Epidermal melanocyte (primary cell): ENCODE measurements at regions not wholly inside any gene's neighbourhood (a gene's known extent, or its start where the extent isn't known, plus 50 kb on each side); places are given as distances from the start of the nearest gene placed in this dataset.
"Not testable (repeated sequence)": the region's sequence is repeated elsewhere in the genome, so short reads cannot be mapped to it uniquely, and the experiment has no call there.

Experiments
- DNase-seq: peaks from one replicate; pipeline ENCODE4 v3.0.0; 2011; ENCODE audit warnings: low spot score; ENCODE audit not compliant: insufficient read length

DNA sequence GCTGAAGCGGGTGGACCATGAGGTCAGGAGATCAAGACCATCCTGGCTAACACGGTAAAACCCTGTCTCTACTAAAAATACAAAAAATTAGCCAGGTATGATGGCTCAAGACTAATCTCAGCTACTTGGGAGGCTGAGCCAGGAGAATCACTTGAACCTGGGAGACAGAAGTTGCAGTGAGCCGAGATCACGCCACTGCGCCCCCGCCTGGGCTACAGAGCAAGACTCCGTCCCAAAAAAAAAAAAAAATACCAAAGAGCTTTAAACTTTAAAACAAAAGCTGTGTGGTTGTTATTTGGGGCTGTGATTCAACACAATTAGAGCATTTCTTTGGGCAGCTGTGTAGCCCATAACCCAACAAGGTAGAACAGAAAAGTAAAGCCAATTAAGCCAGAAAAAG, 259.9 kb downstream of the GALC start:
- DNase-seq = not testable (repeated sequence)

DNA sequence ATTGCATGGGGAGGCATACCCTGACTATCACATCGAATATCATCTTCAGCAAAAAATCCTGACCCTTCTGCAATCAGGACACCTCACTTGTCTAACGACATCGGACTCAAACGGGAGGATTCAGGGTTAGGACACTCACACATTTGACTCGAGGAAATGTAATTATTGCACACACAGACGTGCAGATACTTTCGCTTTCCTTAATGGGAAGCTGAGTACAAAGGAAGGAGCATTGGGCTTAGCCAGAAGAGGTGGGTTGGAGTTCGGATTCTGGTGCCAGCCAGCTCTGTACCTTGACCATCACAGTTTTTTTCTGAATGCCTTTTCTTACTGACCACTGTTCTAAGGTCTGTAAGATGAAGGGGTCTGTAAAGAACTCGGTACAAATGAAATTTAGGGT, 260.4 kb downstream of the GALC start:
- DNase-seq = no peak

DNA sequence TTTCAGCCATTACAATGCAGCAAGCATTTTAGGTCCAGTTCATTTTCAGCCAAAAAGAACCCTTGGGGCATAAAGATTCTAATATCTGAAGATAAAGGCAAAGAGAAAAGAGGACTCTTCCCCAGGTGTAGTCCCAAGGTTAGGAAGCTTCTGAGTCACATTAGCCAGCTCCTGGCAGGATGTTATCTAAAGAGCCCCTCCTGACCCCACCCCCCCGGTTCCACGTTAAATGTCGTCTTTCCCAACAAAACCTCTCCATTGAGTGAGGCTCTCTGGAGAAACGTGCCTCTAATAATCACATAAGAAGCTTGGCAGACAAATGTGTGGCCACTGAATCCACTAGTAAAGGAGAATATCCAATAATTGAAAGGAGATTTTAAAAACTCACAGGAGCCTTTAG, 267.7 kb downstream of the GALC start:
- DNase-seq = no peak

DNA sequence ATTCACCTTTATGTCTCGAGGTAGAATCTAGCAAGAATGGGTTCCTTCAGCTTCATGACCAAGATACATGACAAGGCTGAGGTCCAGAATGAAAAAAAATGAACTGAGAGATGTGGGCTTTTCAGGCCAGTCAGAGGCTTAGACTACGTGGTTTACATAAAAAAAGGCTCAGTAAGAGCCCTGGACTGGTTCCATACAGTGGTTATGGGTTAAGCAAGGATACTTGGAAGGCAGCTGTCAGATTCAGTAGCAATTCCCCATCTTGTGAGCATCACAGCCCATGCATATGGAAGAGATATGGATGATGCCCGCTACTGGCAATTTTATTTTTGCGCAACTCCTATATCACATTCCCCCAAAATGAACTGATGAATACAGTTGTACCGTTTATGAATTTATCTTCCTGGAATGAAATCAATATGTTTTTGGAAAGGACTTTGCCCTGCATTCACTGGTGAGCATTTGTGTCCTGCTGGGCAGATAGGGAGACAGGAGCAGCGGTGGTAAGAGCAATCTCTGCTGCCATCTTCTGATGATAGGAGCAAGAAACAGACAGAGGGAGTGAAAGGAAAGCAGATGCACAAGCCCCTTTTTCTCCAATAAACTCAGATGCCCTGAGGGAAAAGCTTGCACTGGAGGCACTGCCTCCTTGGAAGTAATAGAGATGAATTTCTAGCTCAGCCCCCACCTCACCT, 280.4 kb downstream of the GALC start:
- no peak for DNase-seq

DNA sequence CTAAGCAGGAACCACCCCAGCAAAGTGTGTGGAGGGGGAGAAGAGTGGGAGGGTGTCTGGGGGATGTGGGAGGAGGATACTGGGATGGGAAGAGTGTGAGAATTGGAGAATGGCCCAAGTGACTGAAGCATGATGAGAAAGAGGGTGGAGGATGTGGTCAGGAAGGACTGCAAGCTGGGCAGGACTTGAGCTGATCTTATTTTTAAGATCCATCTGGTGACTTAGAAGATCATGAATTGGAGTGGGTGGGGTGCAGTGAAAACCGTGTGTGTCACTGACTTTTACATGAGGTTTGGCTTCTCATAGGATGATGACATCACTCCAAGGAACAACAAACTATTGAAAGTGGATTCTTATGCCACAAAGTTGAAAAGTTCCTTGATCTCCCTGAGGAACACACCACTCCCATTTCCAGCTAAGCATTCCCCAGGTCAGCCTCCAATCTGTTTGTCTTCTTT, 287.5 kb downstream of the GALC start:
- no peak for DNase-seq

DNA sequence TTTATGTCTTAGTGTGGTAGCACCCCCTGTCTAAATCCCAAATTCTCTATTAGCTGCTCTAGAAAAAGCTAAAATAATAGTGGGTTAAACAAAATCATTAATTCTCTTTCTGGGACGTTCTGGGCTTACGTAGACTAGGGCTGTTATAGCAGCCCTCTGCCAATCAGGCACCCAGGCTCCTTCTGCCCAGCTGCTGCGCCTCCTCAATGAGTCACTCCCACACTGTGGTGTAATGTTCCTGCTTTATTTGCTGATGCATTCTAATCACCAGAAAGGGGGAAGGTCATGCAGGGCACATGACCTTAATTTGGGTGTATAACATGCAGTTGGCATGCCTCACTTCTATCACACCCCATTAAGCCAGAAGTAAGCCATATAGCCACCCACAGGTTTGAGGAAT, 294.5 kb downstream of the GALC start:
- no peak for DNase-seq

DNA sequence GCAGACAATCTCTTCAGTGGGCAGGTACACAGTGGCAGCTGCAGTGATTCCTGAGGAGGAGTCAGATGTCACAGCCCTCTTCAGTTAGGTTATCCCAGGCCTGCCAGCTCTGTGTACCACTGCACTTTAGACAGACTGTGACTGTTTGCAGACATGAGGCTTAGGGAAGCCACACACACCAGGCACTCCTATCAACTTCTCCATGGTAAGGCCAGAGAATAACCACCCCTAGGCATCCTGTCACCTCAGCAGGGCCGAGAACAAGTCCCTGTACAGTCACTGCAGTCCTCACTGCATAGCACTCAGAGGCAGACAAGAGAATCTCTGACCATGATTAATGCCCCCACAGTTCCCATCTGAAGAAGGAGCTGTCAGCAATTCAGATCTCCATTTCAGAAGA, 296.5 kb downstream of the GALC start:
- DNase-seq = no peak

DNA sequence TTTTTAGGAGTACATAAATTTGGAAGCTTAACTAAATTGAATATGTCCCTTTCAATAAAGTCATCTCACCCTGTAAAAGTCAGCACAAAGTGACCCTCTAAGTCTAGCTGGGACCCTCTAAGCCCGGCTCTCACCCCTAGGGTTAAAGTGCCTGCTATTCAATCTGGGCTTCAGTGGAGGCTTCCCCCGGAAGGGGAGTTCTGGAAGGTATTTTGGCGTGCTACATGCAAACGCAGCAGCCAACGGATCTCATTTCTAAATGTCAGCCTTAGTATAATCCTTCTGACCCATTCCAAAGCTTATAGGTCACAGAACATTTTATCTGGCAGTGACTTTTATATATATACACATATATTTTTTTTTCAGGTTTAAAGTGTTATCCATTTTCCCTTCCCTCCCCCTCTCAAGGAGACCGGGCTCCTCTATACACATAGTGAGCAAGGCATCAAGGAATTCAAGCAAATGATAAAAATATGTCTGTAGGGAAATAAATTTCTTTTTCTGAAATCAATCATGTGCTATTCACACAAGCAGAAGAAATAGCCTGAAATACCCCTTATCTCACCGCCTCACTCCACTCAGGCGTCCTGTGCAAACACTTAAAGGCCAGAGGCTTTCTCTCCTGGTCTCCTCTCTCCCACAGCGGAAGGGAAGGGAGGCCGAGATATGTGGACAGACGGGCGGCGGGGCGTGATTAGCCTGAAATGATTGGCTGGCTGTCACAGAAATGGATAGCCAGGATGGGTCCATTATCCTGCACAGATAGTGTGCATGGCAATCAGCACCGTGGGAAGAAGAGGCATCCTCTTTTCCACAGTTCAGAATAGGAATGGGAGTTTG, 301.7 kb downstream of the GALC start:
- no peak for DNase-seq

DNA sequence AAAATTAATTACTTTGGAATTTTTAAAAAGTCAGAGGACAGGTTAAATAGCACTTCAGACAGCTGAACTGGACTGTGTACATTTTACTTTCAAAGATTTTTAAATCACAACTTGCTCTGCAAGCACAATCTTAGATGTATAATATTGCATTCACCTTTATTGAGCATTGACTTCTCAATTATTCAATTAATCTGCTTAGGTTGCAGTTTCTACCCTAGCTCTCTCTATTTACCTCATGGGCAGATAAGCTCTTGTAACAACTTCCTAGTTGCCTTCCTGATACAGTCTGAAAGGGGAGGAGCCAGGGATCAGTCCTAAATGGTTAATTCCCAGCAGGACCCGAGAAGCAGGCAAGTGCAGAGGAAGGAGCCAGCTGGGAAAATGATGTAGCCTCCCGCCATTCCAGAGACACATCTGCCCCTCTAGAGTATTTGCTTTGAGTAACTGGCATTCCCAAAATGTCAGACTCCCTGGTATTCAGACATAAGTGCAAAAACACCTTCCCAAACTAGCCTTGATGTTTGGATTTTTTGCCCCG, 302.8 kb downstream of the GALC start:
- DNase-seq = no peak

DNA sequence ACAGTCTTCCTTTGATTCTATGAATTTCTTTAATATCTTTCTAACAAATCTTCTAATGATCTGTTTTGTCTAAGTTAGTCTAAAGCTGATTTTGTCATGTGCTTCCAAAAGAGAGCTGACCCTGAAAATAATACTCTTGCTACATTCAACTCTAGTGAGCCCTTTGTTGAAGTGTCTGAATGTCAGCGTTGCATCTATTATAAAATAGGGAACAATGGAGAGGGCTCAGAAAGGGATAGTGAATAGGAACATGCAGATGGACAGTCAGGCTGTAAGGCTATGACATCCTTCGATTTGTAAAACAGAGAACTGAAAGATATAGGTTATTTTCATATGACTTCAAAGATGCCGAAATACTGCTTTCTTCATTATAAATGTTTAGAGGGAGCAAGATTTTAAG, 304.5 kb downstream of the GALC start:
- no peak for DNase-seq

DNA sequence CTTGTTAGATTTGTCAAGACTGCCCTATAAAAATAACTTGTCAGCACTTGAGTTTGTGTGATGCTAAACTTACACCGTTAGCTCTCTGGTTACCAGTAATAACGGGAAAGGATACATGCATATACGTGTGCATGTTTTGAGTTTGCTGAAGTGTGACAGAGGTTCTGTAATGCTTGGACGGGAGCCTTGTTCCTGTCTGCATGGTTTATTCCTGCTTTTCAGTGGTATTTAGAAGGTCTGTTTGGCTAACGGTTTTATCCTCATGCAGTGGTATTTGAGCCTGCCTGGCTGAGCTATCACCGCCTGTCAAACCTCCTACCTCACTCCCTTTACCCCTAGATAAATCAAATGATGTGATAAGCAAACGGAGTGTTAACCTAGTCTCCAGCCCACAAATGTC, 305.6 kb downstream of the GALC start:
- no peak for DNase-seq

DNA sequence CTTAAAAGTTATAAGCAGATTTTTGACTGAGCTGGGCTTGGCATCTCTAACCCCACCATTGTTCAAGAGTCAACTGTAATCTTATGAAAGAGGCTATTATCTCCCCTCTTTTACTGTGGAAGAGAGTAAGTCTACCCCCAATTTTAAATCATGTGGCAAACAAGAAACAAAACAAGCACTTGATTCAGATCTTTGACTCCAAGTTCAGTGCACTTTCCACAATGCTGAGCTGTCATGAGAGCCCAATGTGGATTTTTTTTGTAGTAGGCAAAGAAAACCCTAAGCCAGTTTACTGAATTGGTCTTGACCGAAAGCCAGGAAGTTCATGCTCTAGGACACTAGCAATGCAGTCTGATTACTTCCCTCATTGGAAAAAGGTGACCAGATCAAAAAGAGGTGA, 306.2 kb downstream of the GALC start:
- peak; percentile 27 for DNase-seq

DNA sequence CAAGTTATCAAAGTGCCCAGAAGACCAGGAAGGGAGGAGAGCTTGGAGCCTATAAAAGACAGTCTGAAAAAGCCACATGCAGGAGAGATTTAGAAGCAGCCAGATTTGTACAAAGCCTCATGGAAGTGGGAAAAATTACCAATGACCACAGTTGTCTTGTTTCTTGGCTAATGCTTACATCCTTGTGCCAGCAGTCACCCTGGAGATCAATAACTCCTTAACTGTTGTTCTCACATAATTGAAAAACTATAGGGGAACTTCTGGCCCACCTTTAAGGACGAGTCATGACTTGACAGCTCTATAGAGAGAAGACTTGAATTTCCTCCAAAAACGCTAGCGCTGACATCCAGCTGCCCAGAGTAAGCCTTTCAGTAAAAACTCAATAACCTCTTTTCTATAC, 313.1 kb downstream of the GALC start:
- no peak for DNase-seq

DNA sequence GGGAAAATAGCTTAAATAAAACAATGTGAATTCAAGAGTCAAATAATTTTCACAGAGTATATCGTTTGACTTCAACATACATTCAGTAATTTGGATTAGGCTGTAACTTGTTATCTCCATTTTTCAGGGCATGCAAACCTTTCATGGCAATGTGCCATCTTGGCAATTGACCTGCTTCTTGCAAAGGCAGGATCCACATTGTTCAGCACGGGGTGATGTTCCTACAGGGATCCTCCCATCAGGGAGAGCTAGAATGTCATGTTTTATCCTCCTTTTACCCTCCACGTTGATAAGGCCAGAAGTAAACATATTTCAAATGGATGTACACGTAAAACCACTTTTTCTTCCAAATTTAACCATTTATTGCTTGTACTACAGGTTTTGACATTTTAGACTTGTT, 314.4 kb downstream of the GALC start:
- DNase-seq = no peak

DNA sequence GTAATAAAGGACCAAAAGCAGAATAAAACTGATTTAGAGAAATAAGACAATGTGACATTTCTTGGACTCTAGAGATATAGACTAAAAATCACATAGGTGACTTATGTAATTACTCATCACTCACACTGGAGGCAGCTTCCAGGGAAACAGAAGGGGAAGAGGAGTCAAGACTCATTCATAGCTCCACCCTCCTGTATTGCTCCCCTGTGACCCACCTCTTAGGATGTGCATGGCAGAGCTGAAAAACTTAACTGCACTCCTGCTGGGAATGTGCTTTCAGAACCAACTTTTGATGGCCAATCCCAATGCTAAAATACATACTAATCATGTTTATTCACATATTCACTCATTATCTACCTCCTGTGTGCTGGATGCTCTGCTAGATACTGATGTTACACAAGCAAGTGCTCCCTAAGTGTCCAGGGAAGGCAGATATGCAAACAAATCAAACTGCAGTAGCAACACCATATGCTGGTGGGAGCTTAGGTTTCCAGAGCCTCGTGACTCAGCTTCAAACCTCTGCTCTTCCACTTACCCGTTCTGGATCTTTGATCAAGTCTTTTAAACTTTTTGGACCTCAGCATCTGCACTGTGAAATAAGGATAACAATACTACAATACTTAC, 316.1 kb downstream of the GALC start:
- DNase-seq = no peak

DNA sequence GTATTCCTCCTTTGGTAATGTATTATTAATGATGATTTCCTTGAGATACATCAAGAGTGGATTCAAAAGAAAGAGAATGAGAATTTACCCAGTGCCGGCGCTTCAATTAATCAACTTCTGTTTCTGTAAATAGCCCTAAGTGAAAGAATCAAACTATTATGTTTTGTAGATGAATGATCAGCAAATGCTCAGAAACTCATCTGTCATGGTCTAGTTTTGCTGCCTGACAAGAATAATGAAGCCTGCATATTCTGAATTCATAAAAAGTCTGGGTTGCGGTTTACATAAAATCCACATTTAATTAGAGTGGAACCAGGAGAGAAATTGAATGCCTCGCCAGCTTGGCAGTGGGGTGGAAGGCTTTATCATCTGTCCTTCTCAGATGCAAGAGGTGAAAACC, 325.3 kb downstream of the GALC start:
- DNase-seq = no peak

DNA sequence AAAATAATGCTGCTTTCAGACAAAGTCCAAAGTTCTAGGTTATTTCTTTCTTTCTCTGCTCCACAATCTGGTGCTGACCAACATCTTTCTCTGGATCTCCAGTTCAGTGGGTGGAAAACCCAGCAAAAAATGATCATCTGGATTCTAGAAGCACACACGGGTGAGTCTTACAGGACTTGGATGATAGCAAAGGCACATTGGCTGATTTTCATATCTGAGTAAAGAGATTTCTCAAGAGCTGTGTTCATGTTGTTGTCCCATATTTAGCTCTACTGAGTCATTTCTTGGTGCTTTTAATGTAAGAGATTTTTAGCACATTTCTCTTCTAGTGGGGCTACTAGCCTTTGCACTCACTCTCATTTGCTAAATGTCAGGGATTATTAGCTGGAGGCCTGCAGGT, 336.7 kb downstream of the GALC start:
- no peak for DNase-seq

DNA sequence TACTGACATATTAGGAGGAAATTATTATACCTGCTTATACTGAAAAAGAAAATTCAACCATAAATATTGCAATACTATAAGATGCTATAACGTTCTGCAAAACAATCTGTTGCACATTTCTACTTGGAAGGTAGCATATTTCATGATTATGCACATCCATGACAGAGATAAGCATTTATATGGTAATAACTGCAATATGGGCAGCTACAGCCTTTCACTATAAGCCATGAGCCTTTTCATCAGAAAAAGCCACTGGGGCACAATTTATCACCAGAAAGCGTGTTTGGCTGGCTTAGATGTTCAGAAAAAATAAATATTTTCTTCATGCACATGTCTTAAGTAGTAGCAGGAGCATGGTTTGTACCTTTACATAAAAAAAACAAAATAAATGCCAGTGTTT, 340.7 kb downstream of the GALC start:
- no peak for DNase-seq

DNA sequence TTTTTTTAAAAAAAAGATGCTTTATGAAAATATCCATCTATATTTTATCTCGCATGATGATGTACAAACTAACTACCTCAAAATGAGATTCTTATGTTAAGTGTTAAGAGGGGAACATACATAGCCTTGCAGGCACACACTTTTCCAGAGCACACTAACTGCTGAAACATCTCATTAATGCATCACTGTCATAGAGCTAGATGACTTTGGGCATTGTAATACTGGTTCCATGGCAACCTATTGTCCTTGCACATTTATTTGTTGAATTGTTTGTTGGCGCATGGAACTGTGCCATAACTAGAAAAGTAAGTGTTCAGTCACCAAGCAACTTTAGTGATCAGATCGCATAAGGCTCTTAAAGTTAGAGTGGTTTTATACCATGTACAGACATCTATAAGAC, 348.3 kb downstream of the GALC start:
- no peak for DNase-seq

DNA sequence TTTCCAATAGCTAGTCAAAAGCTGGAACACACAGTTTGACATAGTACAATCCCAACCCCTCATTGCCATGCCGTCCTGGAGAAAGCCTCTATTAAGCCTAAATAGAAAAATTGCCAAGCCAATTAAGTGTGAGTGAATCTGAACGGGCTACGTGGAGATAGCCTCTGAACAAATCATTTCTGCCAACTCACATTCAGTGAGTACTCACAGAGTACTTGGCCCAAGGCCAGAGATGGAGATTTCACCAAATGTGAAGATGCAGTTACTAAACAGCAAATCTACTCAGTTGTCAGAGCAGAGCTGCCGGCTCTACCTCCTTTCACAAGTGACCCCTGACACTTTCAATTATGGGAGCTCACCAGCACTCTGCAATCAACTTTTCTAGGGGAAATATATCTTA, 350.0 kb downstream of the GALC start:
- DNase-seq = no peak

DNA sequence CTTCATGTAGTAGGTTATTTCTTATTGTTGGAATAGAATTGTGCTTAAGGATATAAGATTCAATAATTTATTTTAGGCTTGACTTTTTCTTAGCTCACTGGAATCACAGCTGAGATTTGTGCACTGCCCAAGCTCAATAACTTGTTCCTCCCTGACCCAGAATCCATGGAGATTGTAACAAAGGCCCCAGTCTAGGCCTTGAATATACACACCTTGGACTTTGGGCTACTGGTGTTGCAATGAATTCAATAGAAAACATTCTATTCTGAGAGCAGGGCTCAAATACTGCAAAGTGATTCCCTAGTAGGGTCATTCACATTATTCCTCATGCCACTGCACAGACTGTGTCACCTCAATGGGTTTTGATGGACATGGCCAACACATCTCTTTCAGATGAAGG, 352.4 kb downstream of the GALC start:
- DNase-seq = no peak

DNA sequence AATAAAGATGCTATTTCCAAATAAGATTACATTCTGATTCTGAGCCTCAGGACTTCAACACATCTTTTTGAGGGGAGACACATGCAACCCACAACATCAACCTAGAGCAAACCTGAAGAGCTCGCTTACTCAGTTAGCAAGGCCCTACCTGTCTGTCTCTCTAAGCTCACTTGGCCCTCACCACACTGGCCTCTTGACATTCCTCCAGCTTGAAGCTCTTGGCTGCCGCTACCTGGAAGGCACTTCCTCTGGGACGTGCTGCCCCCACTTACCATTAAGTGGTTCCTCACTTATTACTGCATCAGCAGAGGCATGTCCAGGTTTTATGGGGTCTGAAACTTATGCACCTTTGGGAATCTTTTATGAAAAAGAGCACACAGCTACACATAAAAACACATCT, 354.8 kb downstream of the GALC start:
- no peak for DNase-seq
